ENCODE measurements at regions not wholly inside any gene's neighbourhood (a gene's known extent, or its start where the extent isn't known, plus 50 kb on each side); places are given as distances from the start of the nearest gene placed in this dataset.
A peak's percentile ranks its signal among the peaks of the same experiment; 100 is the strongest.

DNA sequence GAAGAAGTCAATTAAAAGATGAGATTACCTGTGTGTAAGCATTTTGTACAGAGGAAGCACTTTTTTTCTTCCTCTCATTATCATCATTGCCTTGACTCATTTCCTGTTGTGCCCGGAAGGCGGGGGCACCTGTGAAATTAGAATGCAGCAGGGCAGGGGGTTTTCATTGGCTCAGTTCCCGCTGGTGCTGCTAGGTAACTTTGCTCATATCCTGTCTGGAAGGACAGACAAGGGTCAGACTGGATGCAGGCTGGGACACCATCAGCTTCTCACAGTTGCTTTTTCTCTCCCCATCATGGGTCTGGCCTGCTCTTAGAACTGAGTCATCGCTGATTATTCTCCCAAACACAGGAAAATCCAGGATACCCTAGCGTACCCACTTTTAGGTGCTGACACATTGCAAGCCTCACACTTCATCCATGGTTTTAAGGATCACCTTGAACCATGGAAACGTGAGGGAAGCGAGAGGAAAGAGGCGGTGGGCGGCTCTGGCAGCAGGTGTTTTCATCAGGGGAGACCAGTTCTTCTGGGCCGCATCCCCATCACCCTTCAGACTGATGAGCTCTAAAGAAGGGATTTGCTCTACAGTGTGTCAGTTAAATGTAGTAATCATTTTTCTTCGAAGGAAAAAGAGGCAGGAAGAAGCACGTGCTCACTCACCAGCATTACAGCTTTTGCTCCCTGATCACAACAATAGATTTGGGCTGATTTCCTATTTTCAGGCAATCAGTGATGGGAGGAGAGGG, 195.7 kb upstream of the SASH1 start:
- TF ChIP-seq, protein P1, sequence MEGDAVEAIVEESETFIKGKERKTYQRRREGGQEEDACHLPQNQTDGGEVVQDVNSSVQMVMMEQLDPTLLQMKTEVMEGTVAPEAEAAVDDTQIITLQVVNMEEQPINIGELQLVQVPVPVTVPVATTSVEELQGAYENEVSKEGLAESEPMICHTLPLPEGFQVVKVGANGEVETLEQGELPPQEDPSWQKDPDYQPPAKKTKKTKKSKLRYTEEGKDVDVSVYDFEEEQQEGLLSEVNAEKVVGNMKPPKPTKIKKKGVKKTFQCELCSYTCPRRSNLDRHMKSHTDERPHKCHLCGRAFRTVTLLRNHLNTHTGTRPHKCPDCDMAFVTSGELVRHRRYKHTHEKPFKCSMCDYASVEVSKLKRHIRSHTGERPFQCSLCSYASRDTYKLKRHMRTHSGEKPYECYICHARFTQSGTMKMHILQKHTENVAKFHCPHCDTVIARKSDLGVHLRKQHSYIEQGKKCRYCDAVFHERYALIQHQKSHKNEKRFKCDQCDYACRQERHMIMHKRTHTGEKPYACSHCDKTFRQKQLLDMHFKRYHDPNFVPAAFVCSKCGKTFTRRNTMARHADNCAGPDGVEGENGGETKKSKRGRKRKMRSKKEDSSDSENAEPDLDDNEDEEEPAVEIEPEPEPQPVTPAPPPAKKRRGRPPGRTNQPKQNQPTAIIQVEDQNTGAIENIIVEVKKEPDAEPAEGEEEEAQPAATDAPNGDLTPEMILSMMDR (IDR thresholded peaks at IDR 0.05; ENCODE audit: low read depth, low read length): no peak
- DNase-seq (ENCODE audit: low read depth in 2 of 2): peak; percentile 19 to 55
- H3K4me3 ChIP-seq (replicated peaks in 1 of 2; ENCODE audit: low read depth in 2 of 2, low read length in 2 of 2): no peak overlapping the region

DNA sequence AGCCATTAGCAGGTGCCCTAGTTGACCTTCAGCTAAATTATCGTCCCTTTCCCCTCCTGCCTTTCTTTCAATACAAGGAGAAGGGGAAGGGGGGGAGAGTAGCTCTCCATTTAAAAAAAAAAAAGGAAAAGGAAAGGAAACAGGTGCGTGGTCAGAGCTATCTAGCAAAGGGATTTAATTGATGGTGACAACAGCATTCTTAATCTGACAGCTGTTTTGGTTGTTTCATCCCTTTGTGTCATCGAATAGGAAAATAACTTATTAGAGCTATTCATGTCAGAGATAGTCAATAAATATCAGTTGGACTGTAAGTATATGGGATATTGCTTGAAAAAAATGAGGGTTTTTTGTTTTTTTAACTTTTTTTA, 195.2 kb upstream of the SASH1 start:
- no peak overlapping the region for H3K4me3 ChIP-seq (replicated peaks in 1 of 2; ENCODE audit: low read depth in 2 of 2, low read length in 2 of 2)
- TF ChIP-seq, protein P1 (IDR thresholded peaks at IDR 0.05; ENCODE audit: low read depth, low read length): no peak
- DNase-seq (ENCODE audit: low read depth in 2 of 2): no peak

- TF ChIP-seq, protein P1 (IDR thresholded peaks at IDR 0.05; ENCODE audit: low read depth, low read length): no peak
- H3K4me3 ChIP-seq (replicated peaks in 1 of 2; ENCODE audit: low read depth in 2 of 2, low read length in 2 of 2): no peak overlapping the region
- no peak for DNase-seq (ENCODE audit: low read depth in 2 of 2)
Observed at GRCh38 chr6:148151896-148152643, 190.6 kb upstream of the SASH1 start.

DNA sequence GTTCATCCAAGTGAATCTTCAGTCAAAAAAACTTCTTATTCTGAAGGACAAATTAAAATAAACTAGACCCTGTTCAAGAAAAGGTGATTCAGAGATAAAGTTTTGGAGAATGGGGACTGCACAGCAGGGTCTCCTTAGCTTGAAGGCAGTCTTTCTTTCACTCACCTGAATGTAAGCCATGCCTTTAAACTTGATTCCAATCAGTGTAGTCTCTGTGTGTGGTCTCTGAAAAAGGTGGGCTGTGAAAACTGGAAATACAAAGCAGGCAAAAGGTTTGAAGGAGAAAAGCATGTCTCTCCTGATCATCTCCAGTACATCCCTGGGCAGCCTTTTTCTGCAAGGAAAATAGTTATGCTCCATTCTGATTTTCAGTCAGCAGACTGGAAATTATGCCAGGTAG, 188.0 kb upstream of the SASH1 start:
- no peak for DNase-seq (ENCODE audit: low read depth in 2 of 2)
- TF ChIP-seq, protein P1 (IDR thresholded peaks at IDR 0.05; ENCODE audit: low read depth, low read length): no peak
- H3K4me3 ChIP-seq (replicated peaks in 1 of 2; ENCODE audit: low read depth in 2 of 2, low read length in 2 of 2): no peak overlapping the region

GRCh38 chr6:148155293-148155692, 187.3 kb upstream of the SASH1 start:
- TF ChIP-seq, protein P1 (IDR thresholded peaks at IDR 0.05; ENCODE audit: low read depth, low read length): no peak
- no peak for DNase-seq (ENCODE audit: low read depth in 2 of 2)
- H3K4me3 ChIP-seq (replicated peaks in 1 of 2; ENCODE audit: low read depth in 2 of 2, low read length in 2 of 2): no peak overlapping the region

- no peak for DNase-seq (ENCODE audit: low read depth in 2 of 2)
- TF ChIP-seq, protein P1 (IDR thresholded peaks at IDR 0.05; ENCODE audit: low read depth, low read length): no peak
- no peak overlapping the region for H3K4me3 ChIP-seq (replicated peaks in 1 of 2; ENCODE audit: low read depth in 2 of 2, low read length in 2 of 2)
Observed at GRCh38 chr6:148157841-148158240, 184.8 kb upstream of the SASH1 start.
